ENCODE measurements at regions not wholly inside any gene's neighbourhood (a gene's known extent, or its start where the extent isn't known, plus 50 kb on each side); places are given as distances from the start of the nearest gene placed in this dataset.

DNA sequence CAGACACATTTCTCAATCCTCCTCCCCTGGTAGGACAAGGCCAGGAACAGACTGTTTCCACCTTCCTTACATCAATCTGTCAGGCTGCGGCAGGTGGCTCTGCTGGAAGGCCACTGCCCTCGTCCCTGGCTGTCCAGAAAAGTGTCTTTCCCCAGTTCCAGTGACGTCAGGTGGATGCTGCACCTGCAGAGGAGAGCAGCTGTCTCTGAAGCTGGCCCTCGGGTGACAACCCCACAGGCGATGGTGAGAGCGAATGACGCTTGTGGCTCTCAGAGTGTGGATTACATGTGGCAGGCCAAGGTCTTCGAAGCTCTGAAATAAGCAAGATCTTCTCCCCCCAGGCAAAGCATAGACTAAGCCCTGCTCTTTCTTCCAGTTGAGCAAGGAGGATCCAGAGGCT, 146.9 kb upstream of the RET start:
- no peaks in the 10 kb centered on the region for H3K79me2 ChIP-seq (ENCODE audit: control insufficient read depth, insufficient read depth, low read length, poor library complexity)
- H4K91ac ChIP-seq (ENCODE audit: low read depth, low read length): no peak overlapping the region
- H3K4me3 ChIP-seq (ENCODE audit: low read depth, low read length): no peak overlapping the region
- H3K23ac ChIP-seq (ENCODE audit: low read length): no peak overlapping the region
- WGBS (ENCODE audit: extremely low coverage, insufficient coverage, insufficient read length): no CpG with 5 or more reads among the region's 8 CpGs
- no peak overlapping the region for H3K9ac ChIP-seq (ENCODE audit: low read length)
- H4K12ac ChIP-seq (ENCODE audit: low read depth, low read length): no peak overlapping the region
- DNase-seq: no peak
- H3K18ac ChIP-seq (ENCODE audit: low read length): no peak overlapping the region
- H3K4ac ChIP-seq (ENCODE audit: low read depth, low read length): no peak overlapping the region
- H3K79me1 ChIP-seq (ENCODE audit: low read length): no peaks in the 10 kb centered on the region
- peaks cover 3 to 4% of the 10 kb centered on the region in 2 experiments for H3K4me1 ChIP-seq (ENCODE audit: control insufficient read depth in 1 of 2, insufficient read depth in 2 of 2, low read length in 2 of 2)
- H3K36me3 ChIP-seq (ENCODE audit: control insufficient read depth in 1 of 2, insufficient read depth in 2 of 2, low read length in 2 of 2): no peaks in the 10 kb centered on the region
- no peak overlapping the region for H3K14ac ChIP-seq (ENCODE audit: low read length)
- H3K9me3 ChIP-seq (ENCODE audit: insufficient read depth, low read depth, low read length): peaks cover 6% of the 10 kb centered on the region
- H3K4me2 ChIP-seq (ENCODE audit: low read length): no peak overlapping the region
- H2AK5ac ChIP-seq (ENCODE audit: low read length): no peak overlapping the region
- H3K27ac ChIP-seq (ENCODE audit: low read depth, low read length): no peak overlapping the region
- H2BK12ac ChIP-seq (ENCODE audit: low read length): no peak overlapping the region
- no peak overlapping the region for H2BK120ac ChIP-seq (ENCODE audit: insufficient read depth, low read length, poor library complexity)
- no peak overlapping the region for H4K8ac ChIP-seq (ENCODE audit: low read depth, low read length)
- H3K27me3 ChIP-seq (ENCODE audit: insufficient read depth, low read length): peaks cover 26% of the 10 kb centered on the region
- no peak overlapping the region for H2BK5ac ChIP-seq (ENCODE audit: low read depth, low read length, poor library complexity)
- H2AFZ ChIP-seq (ENCODE audit: insufficient read depth, low read length, poor library complexity): no peak overlapping the region

DNA sequence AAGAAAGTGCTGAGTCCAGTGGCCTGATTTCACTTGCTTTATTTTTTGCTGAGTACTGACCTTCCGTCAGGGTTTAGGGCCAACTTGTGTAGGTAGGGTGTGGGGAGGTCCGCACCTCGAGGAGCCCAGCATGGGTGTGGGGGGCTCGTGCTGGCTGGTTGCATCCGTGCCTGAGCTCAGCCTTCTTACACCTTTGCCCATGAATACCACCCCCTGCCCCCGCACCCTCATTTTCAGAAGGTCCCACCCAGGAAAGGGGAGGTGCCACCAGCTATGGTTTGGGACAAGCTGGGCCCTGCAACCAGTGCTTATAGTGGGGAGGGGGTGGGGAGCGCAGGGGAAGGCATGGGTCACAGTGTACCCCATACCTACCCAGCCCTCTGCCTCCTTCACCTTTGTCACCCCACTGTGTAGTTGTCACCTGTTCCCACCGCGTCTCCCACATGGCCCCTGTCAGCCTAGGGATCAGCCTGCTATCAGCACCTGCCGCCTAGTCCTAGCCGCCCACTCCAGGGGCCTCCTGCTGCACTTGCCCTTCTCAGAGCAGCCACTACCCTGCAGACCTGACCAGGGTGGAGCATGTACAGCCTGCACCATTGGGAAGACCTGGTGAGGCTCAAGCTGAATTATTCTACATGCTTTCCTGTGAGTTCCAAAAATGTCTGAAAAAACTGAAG, 146.2 kb upstream of the RET start:
- Histone ChIP-seq H2BK12ac (ENCODE audit: low read length) (no peak overlapping the region), H3K27me3 (ENCODE audit: insufficient read depth, low read length) (peaks cover 31% of the 10 kb centered on the region), H4K12ac (ENCODE audit: low read depth, low read length) (no peak overlapping the region), H3K18ac (ENCODE audit: low read length) (no peak overlapping the region), H3K9me3 (ENCODE audit: insufficient read depth, low read depth, low read length) (peaks cover 6% of the 10 kb centered on the region), H3K14ac (ENCODE audit: low read length) (no peak overlapping the region), H2BK120ac (ENCODE audit: insufficient read depth, low read length, poor library complexity) (no peak overlapping the region), H4K91ac (ENCODE audit: low read depth, low read length) (no peak overlapping the region), H3K4me3 (ENCODE audit: low read depth, low read length) (no peak overlapping the region), H2AFZ (ENCODE audit: insufficient read depth, low read length, poor library complexity) (no peak overlapping the region), H3K79me1 (ENCODE audit: low read length) (no peaks in the 10 kb centered on the region), H3K9ac (ENCODE audit: low read length) (no peak overlapping the region), H3K36me3 (ENCODE audit: control insufficient read depth in 1 of 2, insufficient read depth in 2 of 2, low read length in 2 of 2) (no peaks in the 10 kb centered on the region), H3K4me1 (ENCODE audit: control insufficient read depth in 1 of 2, insufficient read depth in 2 of 2, low read length in 2 of 2) (peaks cover 3 to 4% of the 10 kb centered on the region in 2 experiments), H2BK5ac (ENCODE audit: low read depth, low read length, poor library complexity) (no peak overlapping the region), H2AK5ac (ENCODE audit: low read length) (no peak overlapping the region), H3K23ac (ENCODE audit: low read length) (no peak overlapping the region), H4K8ac (ENCODE audit: low read depth, low read length) (no peak overlapping the region), H3K4ac (ENCODE audit: low read depth, low read length) (no peak overlapping the region), H3K27ac (ENCODE audit: low read depth, low read length) (no peak overlapping the region), H3K79me2 (ENCODE audit: control insufficient read depth, insufficient read depth, low read length, poor library complexity) (no peaks in the 10 kb centered on the region), H3K4me2 (ENCODE audit: low read length) (no peak overlapping the region)
- WGBS (ENCODE audit: extremely low coverage, insufficient coverage, insufficient read length): no CpG with 5 or more reads among the region's 11 CpGs
- DNase-seq: no peak

DNA sequence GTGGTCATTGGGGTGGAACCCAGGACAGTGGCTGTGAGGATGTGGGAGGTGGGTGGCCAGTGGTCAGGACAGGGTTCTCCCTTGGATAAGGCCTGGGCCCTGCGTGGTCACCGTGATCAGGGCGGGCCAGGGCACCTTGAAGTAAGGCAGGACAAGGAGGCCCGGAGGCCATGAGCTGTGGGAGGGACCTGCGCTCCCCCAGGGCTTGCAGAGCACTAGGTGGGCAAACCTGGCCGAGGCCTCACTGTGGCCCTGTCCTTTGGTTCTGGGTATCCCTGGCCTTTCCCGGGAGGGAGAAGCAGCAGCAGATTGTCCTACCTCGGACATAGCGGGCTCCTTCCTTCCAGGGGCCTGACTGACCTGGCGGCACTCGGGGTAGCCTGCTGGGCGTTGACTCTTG, 144.8 kb upstream of the RET start:
- Histone ChIP-seq H3K9ac (ENCODE audit: low read length) (no peak overlapping the region), H4K12ac (ENCODE audit: low read depth, low read length) (no peak overlapping the region), H2AFZ (ENCODE audit: insufficient read depth, low read length, poor library complexity) (no peak overlapping the region), H2BK12ac (ENCODE audit: low read length) (no peak overlapping the region), H3K14ac (ENCODE audit: low read length) (no peak overlapping the region), H3K79me1 (ENCODE audit: low read length) (no peaks in the 10 kb centered on the region), H3K79me2 (ENCODE audit: control insufficient read depth, insufficient read depth, low read length, poor library complexity) (no peaks in the 10 kb centered on the region), H2AK5ac (ENCODE audit: low read length) (no peak overlapping the region), H3K27me3 (ENCODE audit: insufficient read depth, low read length) (peaks cover 31% of the 10 kb centered on the region), H3K4me1 (ENCODE audit: control insufficient read depth in 1 of 2, insufficient read depth in 2 of 2, low read length in 2 of 2) (peaks cover 3 to 4% of the 10 kb centered on the region in 2 experiments), H2BK5ac (ENCODE audit: low read depth, low read length, poor library complexity) (no peak overlapping the region), H3K23ac (ENCODE audit: low read length) (no peak overlapping the region), H3K9me3 (ENCODE audit: insufficient read depth, low read depth, low read length) (peaks cover 6% of the 10 kb centered on the region), H3K4me2 (ENCODE audit: low read length) (no peak overlapping the region), H4K8ac (ENCODE audit: low read depth, low read length) (no peak overlapping the region), H3K4me3 (ENCODE audit: low read depth, low read length) (no peak overlapping the region), H2BK120ac (ENCODE audit: insufficient read depth, low read length, poor library complexity) (no peak overlapping the region), H4K91ac (ENCODE audit: low read depth, low read length) (no peak overlapping the region), H3K27ac (ENCODE audit: low read depth, low read length) (no peak overlapping the region), H3K36me3 (ENCODE audit: control insufficient read depth in 1 of 2, insufficient read depth in 2 of 2, low read length in 2 of 2) (no peaks in the 10 kb centered on the region), H3K18ac (ENCODE audit: low read length) (no peak overlapping the region), H3K4ac (ENCODE audit: low read depth, low read length) (no peak overlapping the region)
- WGBS (ENCODE audit: extremely low coverage, insufficient coverage, insufficient read length): no CpG with 5 or more reads among the region's 12 CpGs
- no peak for DNase-seq

DNA sequence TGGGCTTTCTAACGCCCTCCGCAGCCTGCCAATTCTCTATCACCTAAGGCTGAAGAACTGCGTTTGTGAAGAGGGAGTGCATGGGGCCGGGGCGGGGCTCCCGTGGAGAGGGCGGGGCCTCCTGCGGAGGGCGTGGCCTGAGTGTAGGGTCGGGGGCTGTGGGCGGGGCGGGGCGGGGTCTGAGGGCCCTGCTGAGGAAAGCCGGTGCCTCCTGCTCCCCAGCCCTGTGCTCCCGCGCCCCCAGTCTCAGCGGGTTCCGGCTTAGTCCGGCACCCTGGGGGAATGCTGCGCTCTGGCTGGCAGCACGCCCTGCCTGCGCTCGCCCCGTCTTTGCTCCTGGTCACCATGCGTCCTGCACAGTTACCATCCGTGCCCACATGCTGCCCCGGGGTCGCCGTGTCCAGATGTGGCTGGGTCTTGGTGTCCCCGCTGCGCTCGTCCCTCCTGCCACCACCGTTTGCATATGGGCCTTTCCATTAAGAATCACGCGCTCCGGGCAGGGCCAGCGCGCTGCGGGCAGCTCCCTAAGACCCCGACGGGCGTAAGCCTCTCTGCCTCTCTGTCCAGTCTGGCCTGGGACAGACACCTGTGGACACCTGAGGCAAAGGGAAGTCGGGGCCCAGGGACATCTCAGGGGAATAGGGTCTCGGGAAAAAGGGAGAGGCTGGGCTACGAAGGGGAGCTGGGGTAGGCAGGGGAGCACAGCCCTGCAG, 144.0 kb upstream of the RET start:
- H3K4me2 ChIP-seq (ENCODE audit: low read length): peak overlapping the region; percentile 50
- H3K9ac ChIP-seq (ENCODE audit: low read length): no peak overlapping the region
- H4K91ac ChIP-seq (ENCODE audit: low read depth, low read length): no peak overlapping the region
- no peak overlapping the region for H2BK12ac ChIP-seq (ENCODE audit: low read length)
- H3K27ac ChIP-seq (ENCODE audit: low read depth, low read length): no peak overlapping the region
- no peak overlapping the region for H3K18ac ChIP-seq (ENCODE audit: low read length)
- peaks cover 3 to 4% of the 10 kb centered on the region in 2 experiments for H3K4me1 ChIP-seq (ENCODE audit: control insufficient read depth in 1 of 2, insufficient read depth in 2 of 2, low read length in 2 of 2)
- no peaks in the 10 kb centered on the region for H3K79me2 ChIP-seq (ENCODE audit: control insufficient read depth, insufficient read depth, low read length, poor library complexity)
- H2BK5ac ChIP-seq (ENCODE audit: low read depth, low read length, poor library complexity): no peak overlapping the region
- H3K4me3 ChIP-seq (ENCODE audit: low read depth, low read length): peak overlapping the region; percentile 25
- no peak overlapping the region for H4K12ac ChIP-seq (ENCODE audit: low read depth, low read length)
- H2AK5ac ChIP-seq (ENCODE audit: low read length): no peak overlapping the region
- no peak for DNase-seq
- peaks cover 31% of the 10 kb centered on the region for H3K27me3 ChIP-seq (ENCODE audit: insufficient read depth, low read length)
- H3K9me3 ChIP-seq (ENCODE audit: insufficient read depth, low read depth, low read length): peaks cover 6% of the 10 kb centered on the region
- H3K4ac ChIP-seq (ENCODE audit: low read depth, low read length): no peak overlapping the region
- no peak overlapping the region for H3K23ac ChIP-seq (ENCODE audit: low read length)
- no peak overlapping the region for H3K14ac ChIP-seq (ENCODE audit: low read length)
- WGBS (ENCODE audit: extremely low coverage, insufficient coverage, insufficient read length): no CpG with 5 or more reads among the region's 45 CpGs
- no peak overlapping the region for H2AFZ ChIP-seq (ENCODE audit: insufficient read depth, low read length, poor library complexity)
- no peaks in the 10 kb centered on the region for H3K79me1 ChIP-seq (ENCODE audit: low read length)
- H3K36me3 ChIP-seq (ENCODE audit: control insufficient read depth in 1 of 2, insufficient read depth in 2 of 2, low read length in 2 of 2): no peaks in the 10 kb centered on the region
- no peak overlapping the region for H2BK120ac ChIP-seq (ENCODE audit: insufficient read depth, low read length, poor library complexity)
- no peak overlapping the region for H4K8ac ChIP-seq (ENCODE audit: low read depth, low read length)

Measured in trophoblast cell (in vitro differentiated cells and primary cell).